NCI-H748 (cell line): ENCODE measurements at regions not wholly inside any gene's neighbourhood (a gene's known extent, or its start where the extent isn't known, plus 50 kb on each side); places are given as distances from the start of the nearest gene placed in this dataset.
"Not testable (repeated sequence)": the region's sequence is repeated elsewhere in the genome, so short reads cannot be mapped to it uniquely, and the experiment has no call there.

Experiments
- DNase-seq: peaks from one replicate; lab custom pipeline; 2025; ENCODE audit not compliant: unreplicated experiment; lab: John Stamatoyannopoulos, UW

DNA sequence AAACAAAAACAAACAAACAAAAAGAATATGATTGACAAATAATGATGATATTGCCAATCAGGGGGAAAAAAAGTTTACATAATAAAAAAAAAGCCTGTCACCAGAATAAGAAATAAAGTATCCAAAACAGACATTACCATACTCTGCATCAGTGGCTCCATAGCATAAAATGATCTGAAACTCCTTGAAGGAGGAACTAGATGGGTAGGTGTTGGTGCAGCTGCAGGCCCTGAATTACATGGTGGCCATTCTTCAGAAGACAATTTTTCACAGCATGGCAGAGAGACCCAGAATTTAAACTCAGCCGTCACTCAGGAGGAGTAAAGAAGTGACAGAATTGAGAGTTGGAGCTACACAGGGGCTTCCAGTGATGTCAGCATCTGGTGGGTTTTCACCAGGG lies 60.2 kb downstream of the GLUL start:
- DNase-seq, result no peak

DNA sequence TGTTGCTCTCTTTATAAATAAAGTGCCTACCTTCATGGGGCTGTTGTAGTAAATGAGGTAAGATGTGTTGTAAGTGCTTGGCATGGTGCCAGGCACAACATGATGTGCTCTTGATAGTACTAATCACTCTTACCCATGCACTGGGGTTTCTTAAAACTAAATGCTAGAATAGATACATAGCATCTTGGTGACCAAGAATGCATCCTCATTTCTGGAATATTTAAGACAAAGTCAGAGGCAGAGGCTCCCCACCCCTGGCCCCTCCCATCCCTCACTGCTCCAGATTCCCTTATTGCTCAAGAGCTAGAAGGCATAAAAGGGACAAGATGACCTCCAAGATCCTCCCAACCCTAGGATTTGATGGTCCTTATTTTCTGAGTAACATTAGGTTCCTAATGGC lies 61.3 kb downstream of the GLUL start:
- DNase-seq, result peak; percentile 32

DNA sequence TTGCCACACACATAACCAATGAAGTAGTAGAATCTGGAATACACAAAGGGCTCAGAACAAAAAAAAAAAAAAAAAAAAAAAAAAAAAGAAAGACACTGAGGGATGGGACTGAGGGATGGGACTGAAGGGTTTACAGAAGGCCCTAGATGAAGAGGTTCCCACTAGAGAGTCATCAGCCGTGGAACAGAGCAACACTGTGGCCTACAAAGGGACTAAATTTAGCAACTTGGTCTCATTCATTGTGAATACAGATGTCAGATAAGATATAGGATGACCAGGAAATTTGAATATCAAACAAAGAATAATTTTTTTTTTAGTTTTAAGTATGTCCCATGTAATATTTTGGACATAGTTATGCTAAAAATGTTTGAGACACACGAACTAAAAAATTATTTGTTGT lies 62.1 kb downstream of the GLUL start:
- no peak for DNase-seq

DNA sequence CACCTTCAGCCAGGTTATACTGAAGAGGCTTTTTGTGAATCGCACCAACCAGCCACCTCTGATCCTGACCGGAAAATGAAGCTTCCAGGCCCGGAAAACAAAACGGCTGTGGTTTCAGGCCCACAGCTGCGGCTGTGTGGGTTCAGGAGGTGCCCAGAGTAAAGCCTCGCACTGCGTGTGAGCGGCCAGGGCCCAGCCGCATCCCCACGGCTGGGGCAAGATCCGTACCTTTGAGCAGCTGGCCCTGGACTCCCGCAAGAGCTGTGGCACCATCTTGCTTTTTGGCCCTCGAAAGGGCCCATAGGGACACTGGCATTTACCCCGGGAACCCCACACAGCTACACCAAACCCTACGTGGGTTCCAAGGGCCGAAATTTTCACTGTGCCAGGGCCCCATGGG lies 63.0 kb downstream of the GLUL start:
- no peak for DNase-seq

DNA sequence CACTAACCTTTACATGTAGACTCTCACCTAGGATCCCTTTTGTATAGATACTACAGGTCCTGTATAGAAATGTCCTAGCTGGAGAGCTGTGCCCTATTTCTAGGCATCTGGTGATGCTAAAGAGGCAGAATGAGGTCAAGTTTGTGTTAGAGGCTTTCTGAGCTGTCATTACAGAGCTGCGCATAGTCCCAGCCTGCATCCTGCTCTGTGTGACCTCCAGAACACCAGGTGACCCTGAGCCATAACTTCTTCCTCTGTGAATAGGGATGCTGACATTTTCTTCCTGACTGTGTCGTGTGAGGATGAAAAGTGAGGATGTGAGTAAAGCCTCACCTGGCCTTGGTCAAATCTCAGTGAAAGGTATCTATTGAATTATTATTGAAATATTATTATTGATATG lies 66.3 kb downstream of the GLUL start:
- no peak for DNase-seq

DNA sequence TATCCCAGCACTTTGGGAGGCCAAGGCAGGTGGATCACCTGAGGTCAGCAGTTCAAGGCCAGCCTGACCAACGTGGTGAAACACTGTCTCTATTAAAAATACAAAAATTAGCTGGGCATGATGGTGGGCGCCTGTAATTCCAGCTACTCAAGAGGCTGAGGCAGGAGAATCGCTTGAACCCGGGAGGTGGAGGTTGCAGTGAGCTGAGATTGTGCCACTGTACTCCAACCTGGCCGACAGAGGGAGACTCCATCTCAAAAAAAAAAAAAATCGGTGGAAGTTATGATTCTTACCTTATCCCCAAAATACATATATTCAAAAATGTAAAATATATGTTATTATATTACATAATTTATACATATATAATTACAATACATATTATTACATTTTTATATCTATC lies 70.1 kb downstream of the GLUL start:
- not testable (repeated sequence) for DNase-seq

DNA sequence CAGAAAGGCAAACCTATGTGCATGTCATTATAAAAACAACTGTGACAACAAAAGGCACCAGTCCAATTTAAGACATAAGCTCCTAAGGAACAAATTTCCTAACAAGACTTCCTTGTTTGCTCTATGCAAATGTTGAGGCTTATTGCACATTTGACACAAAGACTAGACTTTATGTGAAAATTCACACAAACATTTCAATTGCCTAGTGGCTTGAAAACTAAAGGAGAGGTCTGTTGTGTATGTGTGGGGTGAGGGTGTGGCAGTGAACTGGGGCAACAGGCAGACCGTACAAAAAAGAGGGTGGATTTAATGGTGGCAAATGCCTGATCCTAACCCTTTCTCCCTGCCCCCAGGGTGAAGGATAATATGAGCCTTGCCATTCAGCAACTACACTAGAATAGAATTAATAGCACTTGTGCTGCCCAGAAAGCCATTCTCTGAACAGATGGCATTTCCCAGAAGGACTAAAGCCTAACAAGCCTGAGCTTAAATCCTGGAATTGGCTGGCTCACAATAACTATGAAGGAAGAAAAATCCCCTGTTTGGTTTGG lies 73.9 kb downstream of the GLUL start:
- peak; percentile 44 for DNase-seq

DNA sequence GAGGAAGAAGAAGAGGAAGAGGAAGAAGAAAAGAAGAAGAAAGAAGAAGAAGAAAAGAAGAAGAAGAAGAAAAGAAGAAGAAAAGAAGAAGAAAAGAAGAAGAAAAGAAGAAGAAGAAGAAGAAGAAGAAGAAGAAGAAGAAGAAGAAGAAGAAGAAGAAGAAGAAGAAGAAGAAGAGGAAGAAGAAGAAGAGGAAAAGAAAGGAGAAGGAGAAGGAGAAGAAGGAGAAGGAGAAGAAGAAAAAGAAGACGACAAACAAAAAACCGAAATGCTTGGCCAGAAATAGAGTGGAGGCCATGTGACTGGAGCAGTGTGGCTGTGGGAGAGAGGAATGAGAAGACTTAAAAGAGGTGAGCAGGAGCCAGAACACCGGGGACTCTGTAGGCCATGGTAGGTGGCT lies 75.1 kb downstream of the GLUL start:
- DNase-seq, result not testable (repeated sequence)

DNA sequence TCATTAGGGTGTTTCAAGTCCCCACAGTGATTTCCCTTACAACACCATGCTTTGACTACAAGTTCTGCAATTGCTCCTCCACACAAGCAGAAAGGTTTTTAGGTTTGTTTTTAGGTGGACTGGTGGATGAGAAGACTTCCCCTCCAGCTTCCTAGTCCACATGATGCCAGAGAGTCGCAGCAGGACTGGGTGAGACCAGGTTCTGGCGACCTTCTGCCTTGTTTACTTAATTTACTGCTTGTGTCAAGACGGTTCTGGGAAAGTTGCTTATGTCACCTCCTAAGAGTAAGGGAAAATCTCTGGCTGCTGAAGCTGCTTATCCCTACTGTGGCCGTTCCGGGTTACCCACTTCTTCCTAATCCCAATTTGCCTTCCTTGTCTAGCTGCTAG lies 76.4 kb downstream of the GLUL start:
- no peak for DNase-seq

DNA sequence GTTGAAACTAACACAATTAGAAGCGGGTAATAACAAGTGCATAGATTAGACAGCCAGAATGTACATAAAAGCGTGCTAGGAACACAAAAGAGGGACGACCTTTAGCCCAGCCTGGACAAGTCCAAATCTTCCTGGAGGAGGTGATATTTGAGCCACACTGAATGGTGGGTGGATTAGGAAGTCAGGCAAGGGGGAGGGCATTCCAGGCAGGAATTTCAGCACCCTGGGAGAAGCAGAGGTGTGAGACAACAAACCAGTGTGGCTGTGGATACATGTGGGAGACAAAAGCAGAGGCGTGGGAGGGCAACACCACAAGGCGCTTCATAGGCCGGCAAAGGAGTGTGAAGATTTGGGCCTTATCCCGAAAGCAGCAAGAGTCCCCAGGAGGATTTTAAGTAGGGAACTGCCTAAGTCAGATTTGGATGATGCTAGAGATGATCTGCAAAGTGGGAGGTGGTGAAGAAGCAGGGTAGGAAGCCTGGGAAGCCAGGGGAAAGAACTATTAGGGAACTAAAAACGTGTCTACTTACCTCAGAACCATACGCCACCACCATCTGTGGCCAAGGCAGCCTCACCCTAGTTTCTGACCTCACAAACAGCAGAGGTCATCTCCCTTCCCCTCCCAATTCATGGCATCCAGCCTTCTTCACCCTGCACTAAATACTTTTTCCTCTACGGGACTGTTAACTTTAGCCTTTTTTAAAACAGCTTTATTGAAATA lies 81.8 kb downstream of the GLUL start:
- no peak for DNase-seq

DNA sequence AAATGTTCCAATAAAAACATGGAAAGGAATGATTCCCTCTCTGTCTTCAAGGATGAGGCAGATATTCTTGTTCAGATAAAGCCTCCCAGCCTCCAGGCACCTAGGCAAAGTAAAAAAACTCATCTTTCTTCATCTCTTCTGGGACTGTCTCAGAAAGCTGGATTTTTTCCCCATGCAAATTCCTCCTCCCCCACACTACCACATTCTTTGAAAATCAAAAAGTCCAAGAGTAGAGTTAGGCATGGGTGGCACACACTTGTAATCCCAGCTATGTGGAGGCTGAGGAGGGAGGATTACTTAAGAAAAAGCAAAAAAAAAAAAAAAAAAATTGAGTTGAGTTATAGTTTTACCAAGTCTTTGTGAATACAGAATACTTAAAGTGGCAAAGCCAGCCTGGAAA lies 82.8 kb downstream of the GLUL start:
- no peak for DNase-seq

DNA sequence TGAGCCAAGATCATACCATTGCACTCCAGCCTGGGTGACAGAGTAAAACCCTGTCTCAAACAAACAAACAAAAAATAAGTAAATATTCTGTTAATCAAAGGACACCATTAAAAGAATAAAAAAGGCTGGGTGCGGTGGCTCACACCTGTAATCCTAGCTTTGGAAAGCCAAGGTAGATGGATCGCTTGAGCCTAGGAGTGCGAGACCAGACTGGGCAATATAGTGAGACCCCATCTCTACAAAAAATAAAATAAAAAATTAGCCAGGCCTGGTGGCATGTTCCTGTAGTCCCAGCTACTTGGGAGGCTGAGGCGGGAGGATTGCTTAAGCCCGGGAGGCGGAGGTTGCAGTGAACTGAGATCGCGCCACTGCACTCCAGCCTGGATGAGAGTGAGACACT lies 84.1 kb downstream of the GLUL start:
- not testable (repeated sequence) for DNase-seq

DNA sequence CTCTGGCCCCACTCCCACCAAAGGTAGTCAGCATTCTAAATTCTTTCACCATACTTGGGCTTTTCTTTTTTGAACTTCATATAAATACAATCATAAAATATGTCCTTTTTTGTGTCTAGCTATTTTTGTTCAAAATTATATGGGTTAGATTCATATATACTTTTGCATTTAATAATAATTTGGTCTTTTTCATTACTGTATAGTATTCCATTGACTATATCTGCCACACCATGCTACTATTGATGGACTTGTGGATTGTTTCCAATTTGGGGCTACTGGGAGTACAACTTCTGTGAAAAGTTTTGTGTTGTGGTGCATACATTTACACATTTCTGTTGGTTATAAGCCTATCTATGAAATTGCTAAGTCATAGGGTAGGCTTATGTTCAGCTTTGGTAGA lies 85.7 kb downstream of the GLUL start:
- DNase-seq, result no peak

DNA sequence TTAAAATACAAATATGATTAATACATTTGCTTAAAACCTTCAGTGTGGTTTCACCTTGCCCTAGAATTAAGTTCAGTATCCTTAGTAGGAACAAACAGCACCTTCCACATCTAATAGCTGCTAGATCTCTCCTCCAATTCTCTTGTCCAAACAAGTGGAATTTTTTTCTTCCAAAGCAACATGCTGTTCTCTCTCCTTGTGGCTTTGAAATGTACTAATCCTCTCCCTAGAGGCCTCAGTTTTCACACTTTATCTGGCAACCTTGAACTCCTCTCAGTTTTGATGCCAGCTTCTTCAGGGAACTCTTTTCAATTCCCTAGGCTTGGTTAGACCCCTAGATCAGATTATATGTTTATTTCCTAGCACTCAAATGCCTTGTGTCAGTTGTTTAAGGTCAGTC lies 87.0 kb downstream of the GLUL start:
- no peak for DNase-seq

DNA sequence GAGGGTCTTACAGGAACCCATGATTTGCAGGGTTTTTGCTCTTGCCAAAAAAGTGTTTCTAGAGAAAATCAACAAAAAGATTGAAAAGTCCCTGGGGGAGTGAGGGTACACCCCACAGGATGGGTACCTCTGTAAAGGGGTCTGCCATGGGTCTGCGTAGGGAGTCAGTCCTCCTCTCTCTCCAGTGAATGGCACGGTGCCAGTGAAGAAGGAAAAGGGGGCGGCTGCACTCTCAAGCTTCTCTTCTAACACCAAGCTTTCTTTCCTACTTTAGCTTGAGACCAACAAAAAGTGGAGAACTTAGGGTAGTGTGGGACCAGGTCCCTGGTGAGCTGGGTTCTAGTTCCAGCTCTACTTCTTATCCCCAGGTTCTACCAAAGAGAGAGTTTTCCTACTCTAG lies 87.4 kb downstream of the GLUL start:
- no peak for DNase-seq

DNA sequence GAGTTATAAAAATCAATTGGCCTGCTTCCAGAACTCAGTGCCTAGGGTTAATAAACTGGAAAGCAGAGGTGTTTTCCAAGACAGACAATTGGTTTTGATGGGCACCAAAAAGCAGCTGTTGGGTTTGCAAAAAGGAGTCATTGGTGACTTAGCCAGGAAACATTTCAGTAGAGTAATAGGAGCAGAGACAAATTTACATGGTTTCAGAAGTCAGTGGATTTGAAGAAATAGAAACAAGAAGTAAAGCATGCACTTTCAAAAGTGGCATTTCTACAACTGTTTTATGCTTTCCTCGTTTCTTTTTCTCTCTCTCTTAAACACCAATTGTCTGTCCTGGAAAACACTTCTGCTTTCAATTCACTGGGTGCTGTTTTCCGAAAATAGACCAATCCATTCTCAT lies 87.8 kb downstream of the GLUL start:
- DNase-seq, result peak; percentile 26

DNA sequence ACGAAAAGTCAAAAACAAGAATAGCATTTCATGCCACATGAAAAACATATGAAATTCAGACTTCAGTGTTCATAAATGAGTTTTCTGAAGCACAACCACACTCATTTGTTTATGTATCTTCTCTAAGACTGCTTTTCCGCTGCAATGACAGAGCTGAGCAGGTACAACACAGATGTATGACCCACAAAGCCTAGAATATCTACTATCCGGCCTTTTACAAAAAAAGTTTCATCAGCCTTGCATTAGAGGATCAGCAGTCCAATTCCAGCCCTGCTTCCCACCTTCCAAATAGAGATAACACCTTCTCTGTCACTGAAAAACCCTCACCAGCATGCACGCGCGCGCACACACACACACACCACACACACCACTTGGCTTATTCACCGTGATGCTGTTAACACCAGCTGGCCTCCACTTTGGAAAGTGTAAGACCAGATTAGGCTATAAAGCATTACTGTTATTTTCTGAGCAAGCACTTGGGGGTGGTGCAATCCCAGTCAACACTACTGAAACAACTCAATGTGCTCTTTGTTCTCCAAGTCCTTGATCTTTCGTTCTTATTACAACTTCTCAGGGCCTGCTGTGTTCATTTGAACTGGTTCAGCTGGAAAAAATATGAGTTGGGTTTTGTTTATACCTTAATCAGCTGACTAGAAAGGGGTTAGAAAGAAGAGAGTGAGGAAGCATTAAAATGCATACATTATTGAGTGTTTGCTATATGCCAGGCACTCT lies 90.0 kb downstream of the GLUL start:
- DNase-seq, result peak; percentile 43

DNA sequence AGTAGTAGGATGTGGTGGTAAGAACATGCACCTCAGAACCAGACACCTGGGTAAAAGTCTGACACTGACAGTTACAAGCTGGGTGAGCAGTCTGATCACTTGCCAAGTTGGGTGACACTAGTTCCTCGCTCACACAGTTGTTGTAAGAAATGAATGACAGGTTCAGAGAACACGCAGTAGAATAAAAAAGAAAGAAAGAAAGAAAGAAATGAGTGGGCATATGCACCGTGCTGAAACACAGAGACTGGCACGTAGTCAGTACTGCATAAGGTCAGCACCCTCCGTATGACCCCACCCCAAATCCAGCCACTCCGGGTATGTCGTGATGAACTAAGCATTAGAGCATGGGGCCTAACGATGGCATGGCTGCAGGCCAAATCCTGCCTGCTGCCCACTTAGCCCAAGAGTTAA lies 90.6 kb downstream of the GLUL start:
- no peak for DNase-seq

DNA sequence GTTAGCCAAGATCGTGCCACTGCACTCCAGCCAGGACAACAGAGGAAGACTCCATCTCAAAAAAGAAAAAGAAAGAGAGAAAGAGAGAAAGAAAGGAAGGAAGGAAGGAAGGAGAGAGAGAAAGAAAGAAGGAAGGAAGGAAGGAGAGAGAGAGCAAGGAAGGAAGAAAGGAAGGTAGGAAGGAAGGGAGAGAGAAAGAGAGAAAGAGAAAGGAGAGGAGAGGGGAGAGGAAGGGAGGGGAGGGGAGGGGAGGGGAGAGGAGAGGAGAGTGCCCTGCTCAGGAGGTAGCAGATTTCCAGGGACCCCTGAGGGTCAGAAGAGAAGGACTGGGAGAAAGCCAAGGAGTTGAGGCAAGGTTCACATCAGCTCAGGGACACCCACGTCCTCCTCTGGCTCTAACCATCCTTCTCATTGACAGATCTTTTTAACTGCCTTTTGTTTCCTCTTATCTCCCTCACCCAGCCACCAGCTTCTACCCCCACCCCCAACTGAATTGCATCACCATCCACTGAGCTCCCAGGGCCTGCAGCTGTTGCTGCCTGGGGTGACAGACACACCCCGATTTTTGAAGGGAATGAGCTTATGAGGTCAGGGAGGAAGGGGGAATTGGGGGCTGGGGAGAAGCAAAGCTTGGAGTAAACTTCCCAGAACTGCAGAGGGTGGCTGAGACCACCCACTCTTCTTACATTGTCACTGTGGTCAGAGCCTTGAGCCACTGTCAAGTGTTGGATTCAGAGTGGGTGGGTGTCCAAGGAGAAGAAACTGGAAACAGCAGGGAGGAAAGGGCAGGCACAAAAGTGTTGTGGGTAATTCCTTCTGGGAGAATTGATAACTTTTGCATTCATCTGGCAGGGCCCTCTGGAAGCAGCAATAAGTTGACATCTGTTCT lies 91.6 kb downstream of the GLUL start:
- DNase-seq, result peak; percentile 11

DNA sequence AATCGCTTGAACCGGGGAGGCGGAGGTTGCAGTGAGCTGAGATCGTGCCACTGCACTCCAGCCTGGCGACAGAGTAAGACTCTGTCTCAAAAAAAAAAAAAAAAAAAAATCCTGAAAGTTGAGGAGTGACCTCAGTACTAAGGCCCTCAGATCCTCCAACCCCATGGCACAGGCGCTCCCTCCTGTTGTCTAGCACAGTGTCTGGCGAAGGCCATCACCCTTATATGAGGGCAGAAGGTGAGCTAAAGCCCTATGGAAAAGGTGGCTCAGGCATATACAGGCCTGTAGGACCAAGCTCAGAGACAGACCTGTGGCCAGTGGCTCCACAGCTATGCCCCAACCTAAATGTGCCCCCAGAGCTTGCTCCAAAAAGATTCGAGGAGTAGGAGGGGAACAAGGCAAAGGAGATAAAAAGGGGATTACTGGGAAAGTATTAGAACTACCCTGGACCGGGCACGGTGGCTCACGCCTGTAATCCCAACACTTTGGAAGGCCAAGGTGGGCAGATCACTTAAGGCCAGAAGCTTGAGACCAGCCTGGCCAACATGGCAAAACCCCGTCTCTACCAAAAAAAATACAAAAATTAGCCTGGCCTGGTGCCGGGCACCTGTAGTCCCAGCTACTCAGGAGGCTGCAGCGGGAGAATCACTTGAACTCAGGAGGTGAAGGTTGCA lies 92.4 kb downstream of the GLUL start:
- not testable (repeated sequence) for DNase-seq

DNA sequence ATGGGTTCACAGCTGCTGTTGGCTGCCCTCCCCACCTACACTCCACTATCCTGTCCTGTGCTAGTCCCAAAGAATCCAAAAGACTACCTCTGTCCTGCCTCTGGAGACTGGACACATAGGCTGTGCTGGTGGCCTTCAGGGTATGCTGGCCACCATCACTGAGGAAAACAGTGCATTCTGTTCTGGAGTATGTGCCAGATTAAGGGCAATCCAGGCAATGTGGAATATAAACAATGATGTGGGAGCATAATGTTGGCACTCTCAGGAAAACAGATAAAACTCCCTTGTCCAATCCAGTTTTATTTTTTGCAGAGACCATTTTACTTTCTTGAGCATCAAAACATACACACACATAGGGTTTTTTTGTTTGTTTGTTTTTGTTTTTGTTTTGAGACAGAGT lies 94.3 kb downstream of the GLUL start:
- DNase-seq, result no peak
